IMR-90 (cell line): ENCODE measurements at regions not wholly inside any gene's neighbourhood (a gene's known extent, or its start where the extent isn't known, plus 50 kb on each side); places are given as distances from the start of the nearest gene placed in this dataset.

Source experiments
- ATAC-seq: fragments of 200-7000 bp; cut with Tn5 transposase; 2 replicates; pipeline ENCODE4 v1.9.1; 2020; ENCODE audit warnings: low read depth, mild to moderate bottlenecking, moderate library complexity
- BruUV-seq: library from RNA; stranded (reverse); fragments of 400-500 nt; replicated peaks from 2 replicates; lab custom pipeline; 2021; lab: Mats Ljungman, UMichigan
- CTCF ChIA-PET: fragments of 300-600 bp; formaldehyde crosslinking; extraction: SDS; loops from one replicate; lab custom pipeline; 2021; ENCODE audit warnings: antibody characterized with exemption; lab: Yijun Ruan, JAX
- POLR2A ChIA-PET: fragments of 300-600 bp; sonication (Branson Sonifier 250); formaldehyde crosslinking; loops from one replicate; lab custom pipeline; 2022; ENCODE audit warnings: antibody characterized with exemption; ENCODE audit not compliant: unreplicated experiment; lab: Charles Lee
- DNase-seq: peaks from one replicate; pipeline ENCODE4 v3.0.0; 2013
- H2AFZ ChIP-seq: replicated peaks from 2 replicates; pipeline ENCODE3; 2013; ENCODE audit warnings: low read length, mild to moderate bottlenecking; ENCODE audit not compliant: poor library complexity
- H2AK5ac ChIP-seq: 2 replicates; pipeline ENCODE4 v1.6.1; 2013; ENCODE audit warnings: low read depth, low read length, inconsistent platforms
- H2AK9ac ChIP-seq: replicated peaks from 2 replicates; pipeline ENCODE3; 2013; ENCODE audit warnings: mild to moderate bottlenecking, low read depth, low read length, moderate library complexity; ENCODE audit not compliant: poor library complexity
- H2BK120ac ChIP-seq: 2 replicates; pipeline ENCODE4 v1.6.1; 2013; ENCODE audit warnings: low read depth, low read length, inconsistent platforms
- H2BK15ac ChIP-seq: 3 replicates; pipeline ENCODE4 v1.6.1; 2013; ENCODE audit warnings: low read depth, low read length, inconsistent platforms
- H2BK20ac ChIP-seq: 2 replicates; pipeline ENCODE4 v1.6.1; 2013; ENCODE audit warnings: low read depth, mild to moderate bottlenecking, inconsistent platforms, low read length, moderate library complexity
- H2BK5ac ChIP-seq: 2 replicates; pipeline ENCODE4 v1.6.1; 2013; ENCODE audit warnings: mild to moderate bottlenecking, low read depth, low read length, inconsistent platforms; ENCODE audit not compliant: poor library complexity, severe bottlenecking
- H3K14ac ChIP-seq: replicated peaks from 2 replicates; pipeline ENCODE4 v1.6.1; 2013; ENCODE audit warnings: low read depth, low read length, inconsistent platforms
- H3K18ac ChIP-seq: 2 replicates; pipeline ENCODE4 v1.6.1; 2013; ENCODE audit warnings: low read depth, low read length, control low read depth
- H3K23ac ChIP-seq: 2 replicates; pipeline ENCODE4 v1.6.1; 2013; ENCODE audit warnings: low read depth, low read length, inconsistent platforms
- H3K27ac ChIP-seq: 2 replicates; pipeline ENCODE4 v1.5.1; 2013; ENCODE audit warnings: mild to moderate bottlenecking, control low read depth, low read length; ENCODE audit not compliant: insufficient read depth
- H3K27me3 ChIP-seq: 2 replicates; pipeline ENCODE4 v1.6.1; 2013; ENCODE audit warnings: low read length; ENCODE audit not compliant: control insufficient read depth, insufficient read depth
- H3K36me3 ChIP-seq: 2 replicates; pipeline ENCODE4 v1.6.1; 2013; ENCODE audit warnings: low read length, mixed read lengths; ENCODE audit not compliant: control insufficient read depth, insufficient read depth
- H3K4ac ChIP-seq: 2 replicates; pipeline ENCODE4 v1.6.1; 2013; ENCODE audit warnings: low read depth, low read length, inconsistent platforms
- H3K4me1 ChIP-seq: 2 replicates; pipeline ENCODE4 v1.6.1; 2013; ENCODE audit warnings: low read length, mixed read lengths; ENCODE audit not compliant: control insufficient read depth, insufficient read depth
- H3K4me2 ChIP-seq: 2 replicates; pipeline ENCODE4 v1.6.1; 2013; ENCODE audit warnings: low read depth, mild to moderate bottlenecking, control low read depth, low read length, moderate library complexity
- H3K4me3 ChIP-seq: 2 replicates; pipeline ENCODE4 v1.5.1; 2013; ENCODE audit warnings: low read depth, mild to moderate bottlenecking, control low read depth, low read length, moderate library complexity; ENCODE audit not compliant: insufficient read depth
- H3K56ac ChIP-seq: 2 replicates; pipeline ENCODE4 v1.6.1; 2013; ENCODE audit warnings: low read length, inconsistent platforms; ENCODE audit not compliant: insufficient read depth; ENCODE audit errors: extremely low read depth
- H3K79me1 ChIP-seq, 2 experiments: 2 replicates each; pipeline ENCODE4 v1.6.1; 2013; ENCODE audit warnings: low read length in 2 of 2, inconsistent platforms in 1 of 2, low read depth in 1 of 2
- H3K9ac ChIP-seq: 2 replicates; pipeline ENCODE4 v1.6.1; 2013; ENCODE audit warnings: low read depth, low read length, control low read depth
- H3K9me1 ChIP-seq: 2 replicates; pipeline ENCODE4 v1.6.1; 2013; ENCODE audit warnings: low read length, inconsistent platforms; ENCODE audit not compliant: insufficient read depth
- H3K9me3 ChIP-seq: 2 replicates; pipeline ENCODE4 v1.6.1; 2013; ENCODE audit warnings: low read length; ENCODE audit not compliant: control insufficient read depth, insufficient read depth
- H4K20me1 ChIP-seq: 2 replicates; pipeline ENCODE4 v1.6.1; 2013; ENCODE audit warnings: low read length, inconsistent platforms; ENCODE audit not compliant: insufficient read depth
- H4K5ac ChIP-seq: 2 replicates; pipeline ENCODE4 v1.6.1; 2013; ENCODE audit warnings: mild to moderate bottlenecking, low read depth, low read length, control low read depth
- H4K8ac ChIP-seq, 2 experiments: 2 replicates each; pipeline ENCODE4 v1.6.1; 2013; ENCODE audit warnings: low read depth in 2 of 2, low read length in 2 of 2, control low read depth in 1 of 2, inconsistent platforms in 1 of 2
- H4K91ac ChIP-seq: 2 replicates; pipeline ENCODE4 v1.6.1; 2013; ENCODE audit warnings: low read depth, low read length, inconsistent platforms; ENCODE audit not compliant: insufficient read depth
- BHLHE40 ChIP-seq: fragments of 150-350 bp; IDR thresholded peaks from 2 replicates; pipeline ENCODE4 v1.6.1; 2016; ENCODE audit warnings: mild to moderate bottlenecking, low read depth, low read length
- CEBPB ChIP-seq: IDR thresholded peaks from 2 replicates; pipeline ENCODE4 v1.6.1; 2012; ENCODE audit warnings: low read depth, low read length, improper control_type of control experiment
- CHD1 ChIP-seq: IDR thresholded peaks from 2 replicates; pipeline ENCODE4 v1.6.1; 2012; ENCODE audit warnings: low read depth, low read length, improper control_type of control experiment
- CTCF ChIP-seq: conservative IDR thresholded peaks from 2 replicates; pipeline ENCODE4 v1.5.1; 2012; ENCODE audit warnings: mild to moderate bottlenecking, low read depth, low read length, improper control_type of control experiment
- ELK1 ChIP-seq: fragments of 150-350 bp; IDR thresholded peaks from 2 replicates; pipeline ENCODE4 v1.6.1; 2016; ENCODE audit warnings: low read depth, mild to moderate bottlenecking, low read length, moderate library complexity, borderline replicate concordance
- FOS ChIP-seq: fragments of 150-350 bp; IDR thresholded peaks from 2 replicates; pipeline ENCODE4 v1.6.1; 2016; ENCODE audit warnings: low read depth, low read length
- MAFK ChIP-seq: IDR thresholded peaks from 2 replicates; pipeline ENCODE4 v1.6.1; 2012; ENCODE audit warnings: low read depth, low read length, improper control_type of control experiment
- MAZ ChIP-seq: IDR thresholded peaks from 2 replicates; pipeline ENCODE4 v1.6.1; 2012; ENCODE audit warnings: low read depth, mild to moderate bottlenecking, low read length, improper control_type of control experiment, moderate library complexity, borderline replicate concordance
- MXI1 ChIP-seq: IDR thresholded peaks from 2 replicates; pipeline ENCODE4 v1.6.1; 2012; ENCODE audit warnings: low read depth, mild to moderate bottlenecking, low read length, moderate library complexity, borderline replicate concordance
- NFE2L2 ChIP-seq: fragments of 150-350 bp; IDR thresholded peaks from 2 replicates; pipeline ENCODE4 v1.6.1; 2016; ENCODE audit warnings: low read depth, mild to moderate bottlenecking, low read length
- POLR2A ChIP-seq: IDR thresholded peaks from 2 replicates; pipeline ENCODE4 v1.6.1; 2012; ENCODE audit warnings: mild to moderate bottlenecking, low read depth, low read length
- RAD21 ChIP-seq: IDR thresholded peaks from 2 replicates; pipeline ENCODE4 v1.6.1; 2012; ENCODE audit warnings: low read length, improper control_type of control experiment
- RCOR1 ChIP-seq: IDR thresholded peaks from 2 replicates; pipeline ENCODE4 v1.6.1; 2012; ENCODE audit warnings: mild to moderate bottlenecking, low read length, improper control_type of control experiment; ENCODE audit not compliant: insufficient replicate concordance
- RFX5 ChIP-seq: IDR thresholded peaks from 2 replicates; pipeline ENCODE4 v1.8.0; 2012; ENCODE audit warnings: low read depth, mild to moderate bottlenecking, low read length, moderate library complexity
- SMC3 ChIP-seq: fragments of 150-350 bp; IDR thresholded peaks from 2 replicates; pipeline ENCODE4 v1.6.1; 2016; ENCODE audit warnings: low read depth, mild to moderate bottlenecking, antibody characterized with exemption, low read length, moderate library complexity
- WGBS, 2 experiments: methylation state at CpG; one replicate each; pipeline versions ENCODE4 v1.1.5 to v1.1.7; 2013; ENCODE audit warnings: missing lambda C conversion rate in 2 of 2; ENCODE audit not compliant: insufficient read length in 1 of 2; ENCODE audit errors: extremely low coverage in 2 of 2; 5-methylcytosine and 5-hydroxymethylcytosine counted together
- dilution Hi-C: fragments of 300-500 bp; cut with HindIII; formaldehyde crosslinking; loops from one replicate; pipeline ENCODE4 v1.14.3; 2018; ENCODE audit warnings: low sequenced_read_pairs; ENCODE audit not compliant: unreplicated experiment
- in situ Hi-C: fragments of 300-500 bp; cut with MboI; formaldehyde crosslinking; loops from 3 replicates; pipeline ENCODE4 v1.14.3; 2019; ENCODE audit warnings: low sequenced_read_pairs, inconsistent platforms, mixed read lengths
- intact Hi-C: fragments of 100-400 bp; cut with micrococcal nuclease; formaldehyde crosslinking; loops from 2 replicates; pipeline ENCODE4 v1.10.0; 2022
- TF ChIP-seq, protein P1 (sequence below): fragments of 150-350 bp; IDR thresholded peaks from 2 replicates; pipeline ENCODE4 v1.6.1; 2017; ENCODE audit warnings: mild to moderate bottlenecking, antibody characterized with exemption, low read length, low read depth

DNA sequence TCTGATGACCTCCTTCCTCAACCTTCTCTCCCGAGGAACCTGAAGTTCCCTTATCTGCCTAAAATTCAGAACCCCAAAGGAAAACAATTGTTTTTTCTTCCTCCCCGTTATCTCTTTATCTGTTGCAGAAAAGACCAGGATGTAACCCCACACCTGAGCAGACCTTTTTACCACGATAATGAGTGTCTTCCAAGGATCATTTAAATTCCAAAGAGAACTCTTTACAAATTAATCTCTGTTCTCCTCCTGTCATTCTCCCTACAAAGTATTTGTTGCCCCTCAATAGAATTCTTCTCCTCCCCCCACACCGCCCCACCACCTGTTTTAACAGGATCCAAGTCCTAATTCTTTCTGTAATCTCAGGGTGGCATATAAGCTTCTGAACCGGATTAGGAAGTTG, 78.5 kb upstream of the NLGN4X start:
- no peak overlapping the region for H3K56ac ChIP-seq
- H2AK9ac ChIP-seq: no peak overlapping the region
- H3K27me3 ChIP-seq: no peaks in the 10 kb centered on the region
- 18% methylated on average over 2 of the region's 5 CpGs; no CpG with 5 or more reads in 1 of the 2 experiments for WGBS, 2 experiments
- H2BK15ac ChIP-seq: no peak overlapping the region
- no peak overlapping the region for H3K27ac ChIP-seq
- H2BK120ac ChIP-seq: no peak overlapping the region
- H3K14ac ChIP-seq: no peak overlapping the region
- no TSS peak for BruUV-seq
- H2BK20ac ChIP-seq: no peak overlapping the region
- no peak overlapping the region for H3K4ac ChIP-seq
- H3K9me1 ChIP-seq: no peaks in the 10 kb centered on the region
- DNase-seq (no peak), ATAC-seq (no peak)
- no peak for TF ChIP-seq CTCF
- TF ChIP-seq RAD21: no peak
- no peak for TF ChIP-seq NFE2L2
- no peak for TF ChIP-seq RCOR1
- no peak for TF ChIP-seq ELK1
- no peak for TF ChIP-seq MAZ
- TF ChIP-seq FOS: no peak
- TF ChIP-seq MAFK: no peak
- no peak for TF ChIP-seq POLR2A
- TF ChIP-seq CHD1: no peak
- TF ChIP-seq CEBPB: no peak
- TF ChIP-seq RFX5: no peak
- no peak for TF ChIP-seq BHLHE40
- TF ChIP-seq, protein P1, sequence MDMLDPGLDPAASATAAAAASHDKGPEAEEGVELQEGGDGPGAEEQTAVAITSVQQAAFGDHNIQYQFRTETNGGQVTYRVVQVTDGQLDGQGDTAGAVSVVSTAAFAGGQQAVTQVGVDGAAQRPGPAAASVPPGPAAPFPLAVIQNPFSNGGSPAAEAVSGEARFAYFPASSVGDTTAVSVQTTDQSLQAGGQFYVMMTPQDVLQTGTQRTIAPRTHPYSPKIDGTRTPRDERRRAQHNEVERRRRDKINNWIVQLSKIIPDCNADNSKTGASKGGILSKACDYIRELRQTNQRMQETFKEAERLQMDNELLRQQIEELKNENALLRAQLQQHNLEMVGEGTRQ: no peak
- TF ChIP-seq MXI1: no peak
- no peak for TF ChIP-seq SMC3
- dilution Hi-C loops (no loop called here), in situ Hi-C loops (no loop called here), intact Hi-C loops (no loop called here)
- no peaks in the 10 kb centered on the region for H3K79me1 ChIP-seq
- no peak overlapping the region for H4K91ac ChIP-seq
- no peaks in the 10 kb centered on the region for H3K36me3 ChIP-seq
- no peak overlapping the region for H3K23ac ChIP-seq
- H3K18ac ChIP-seq: no peak overlapping the region
- no peak overlapping the region for H3K4me2 ChIP-seq
- no peak overlapping the region for H2AFZ ChIP-seq
- no peak overlapping the region for H4K8ac ChIP-seq
- H3K4me3 ChIP-seq: no peak overlapping the region
- CTCF ChIA-PET: no interaction called here
- H2AK5ac ChIP-seq: no peak overlapping the region
- H4K5ac ChIP-seq: no peak overlapping the region
- no peak overlapping the region for H3K9ac ChIP-seq
- no peaks in the 10 kb centered on the region for H3K4me1 ChIP-seq
- POLR2A ChIA-PET: no interaction called here
- H4K20me1 ChIP-seq: no peaks in the 10 kb centered on the region
- peaks cover 8% of the 10 kb centered on the region for H3K9me3 ChIP-seq
- H2BK5ac ChIP-seq: no peak overlapping the region
